ENCODE measurements at regions not wholly inside any gene's neighbourhood (a gene's known extent, or its start where the extent isn't known, plus 50 kb on each side); places are given as distances from the start of the nearest gene placed in this dataset.

DNA sequence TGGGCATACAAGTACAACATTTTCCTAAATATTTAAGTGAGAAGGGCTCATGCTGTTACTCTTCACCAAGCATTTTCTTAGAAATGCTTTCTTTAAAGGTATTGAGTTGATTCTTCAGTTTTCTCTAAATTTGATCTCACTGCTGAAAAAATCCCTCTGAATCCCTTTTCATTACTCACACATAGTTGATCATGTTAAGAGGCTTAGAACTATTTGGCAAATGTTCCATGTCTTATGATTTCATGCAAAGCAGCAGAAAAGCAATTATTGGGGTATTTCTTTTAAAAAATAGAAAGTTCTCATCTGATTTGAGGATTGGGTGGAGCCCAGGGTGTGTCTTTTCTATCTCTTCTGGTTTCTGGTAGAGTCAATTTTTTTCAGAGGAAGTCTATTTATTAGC is 1079.8 kb upstream of the ZEB2 start:
- Histone ChIP-seq H3K4me3 (replicated peaks in 1 of 4; ENCODE audit: control extremely low read depth in 1 of 4, insufficient read depth in 1 of 4, low read depth in 3 of 4, low read length in 4 of 4) (no peak overlapping the region), H3K36me3 (ENCODE audit: control insufficient read depth, insufficient read depth, low read length) (no peaks in the 10 kb centered on the region), H3K4me2 (ENCODE audit: extremely low read depth, insufficient read depth, low read length) (no peak overlapping the region), H3K27me3 (ENCODE audit: control insufficient read depth, insufficient read depth, low read length) (no peaks in the 10 kb centered on the region), H2AFZ (ENCODE audit: low read length) (no peak overlapping the region), H3K9me3 (ENCODE audit: control insufficient read depth, insufficient read depth, low read depth, low read length) (no peaks in the 10 kb centered on the region), H3K27ac (ENCODE audit: insufficient read depth, low read length) (no peak overlapping the region), H3K9ac (ENCODE audit: insufficient read depth, low read length) (no peak overlapping the region), H3K79me2 (ENCODE audit: control insufficient read depth, insufficient read depth, low read length) (no peaks in the 10 kb centered on the region), H3K4me1 (ENCODE audit: control insufficient read depth, extremely low read depth, insufficient read depth, low read length) (peaks cover 6% of the 10 kb centered on the region), H4K20me1 (ENCODE audit: control insufficient read depth, extremely low read depth, insufficient read depth, low read length) (no peaks in the 10 kb centered on the region)
- peak; percentile 50 to 83 for DNase-seq (ENCODE audit: low read depth in 2 of 2)
- TF ChIP-seq EZH2 (IDR thresholded peaks at IDR 0.05; ENCODE audit: low read length, missing control alignments), result no peak
- TF ChIP-seq, protein P1, sequence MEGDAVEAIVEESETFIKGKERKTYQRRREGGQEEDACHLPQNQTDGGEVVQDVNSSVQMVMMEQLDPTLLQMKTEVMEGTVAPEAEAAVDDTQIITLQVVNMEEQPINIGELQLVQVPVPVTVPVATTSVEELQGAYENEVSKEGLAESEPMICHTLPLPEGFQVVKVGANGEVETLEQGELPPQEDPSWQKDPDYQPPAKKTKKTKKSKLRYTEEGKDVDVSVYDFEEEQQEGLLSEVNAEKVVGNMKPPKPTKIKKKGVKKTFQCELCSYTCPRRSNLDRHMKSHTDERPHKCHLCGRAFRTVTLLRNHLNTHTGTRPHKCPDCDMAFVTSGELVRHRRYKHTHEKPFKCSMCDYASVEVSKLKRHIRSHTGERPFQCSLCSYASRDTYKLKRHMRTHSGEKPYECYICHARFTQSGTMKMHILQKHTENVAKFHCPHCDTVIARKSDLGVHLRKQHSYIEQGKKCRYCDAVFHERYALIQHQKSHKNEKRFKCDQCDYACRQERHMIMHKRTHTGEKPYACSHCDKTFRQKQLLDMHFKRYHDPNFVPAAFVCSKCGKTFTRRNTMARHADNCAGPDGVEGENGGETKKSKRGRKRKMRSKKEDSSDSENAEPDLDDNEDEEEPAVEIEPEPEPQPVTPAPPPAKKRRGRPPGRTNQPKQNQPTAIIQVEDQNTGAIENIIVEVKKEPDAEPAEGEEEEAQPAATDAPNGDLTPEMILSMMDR (conservative IDR thresholded peaks at IDR 0.05 in 1 of 2, IDR thresholded peaks at IDR 0.05 in 1 of 2; ENCODE audit: low read depth in 1 of 2, low read length in 2 of 2), result no peak

DNA sequence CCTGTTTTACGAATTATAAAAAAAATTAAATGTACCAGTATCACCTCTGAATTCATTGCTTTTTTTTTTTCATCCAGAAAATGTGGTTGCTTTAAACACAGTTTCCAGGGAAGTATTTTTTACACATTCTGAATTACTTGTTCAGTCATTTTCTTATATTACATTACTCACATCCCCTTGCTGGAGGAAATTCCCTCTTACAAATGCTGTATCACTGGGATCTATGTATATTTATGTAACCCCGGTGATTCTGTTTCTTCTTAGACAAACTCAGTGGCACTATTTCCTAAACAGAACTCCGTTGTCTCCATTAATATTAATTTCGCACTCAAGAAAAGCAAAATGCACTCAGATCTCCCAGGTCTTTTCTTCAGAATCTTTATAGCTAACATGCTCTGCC is 1078.5 kb upstream of the ZEB2 start:
- Histone ChIP-seq H3K27me3 (ENCODE audit: control insufficient read depth, insufficient read depth, low read length) (no peaks in the 10 kb centered on the region), H3K9ac (ENCODE audit: insufficient read depth, low read length) (no peak overlapping the region), H3K4me1 (ENCODE audit: control insufficient read depth, extremely low read depth, insufficient read depth, low read length) (peaks cover 9% of the 10 kb centered on the region), H4K20me1 (ENCODE audit: control insufficient read depth, extremely low read depth, insufficient read depth, low read length) (no peaks in the 10 kb centered on the region), H3K9me3 (ENCODE audit: control insufficient read depth, insufficient read depth, low read depth, low read length) (no peaks in the 10 kb centered on the region), H2AFZ (ENCODE audit: low read length) (no peak overlapping the region), H3K27ac (ENCODE audit: insufficient read depth, low read length) (no peak overlapping the region), H3K36me3 (ENCODE audit: control insufficient read depth, insufficient read depth, low read length) (no peaks in the 10 kb centered on the region), H3K4me2 (ENCODE audit: extremely low read depth, insufficient read depth, low read length) (no peak overlapping the region), H3K4me3 (replicated peaks in 1 of 4; ENCODE audit: control extremely low read depth in 1 of 4, insufficient read depth in 1 of 4, low read depth in 3 of 4, low read length in 4 of 4) (no peak overlapping the region), H3K79me2 (ENCODE audit: control insufficient read depth, insufficient read depth, low read length) (no peaks in the 10 kb centered on the region)
- no peak for TF ChIP-seq EZH2 (IDR thresholded peaks at IDR 0.05; ENCODE audit: low read length, missing control alignments)
- TF ChIP-seq, protein P1 (conservative IDR thresholded peaks at IDR 0.05 in 1 of 2, IDR thresholded peaks at IDR 0.05 in 1 of 2; ENCODE audit: low read depth in 1 of 2, low read length in 2 of 2), result no peak
- DNase-seq (ENCODE audit: low read depth in 2 of 2), result peak; percentile 38 to 80

DNA sequence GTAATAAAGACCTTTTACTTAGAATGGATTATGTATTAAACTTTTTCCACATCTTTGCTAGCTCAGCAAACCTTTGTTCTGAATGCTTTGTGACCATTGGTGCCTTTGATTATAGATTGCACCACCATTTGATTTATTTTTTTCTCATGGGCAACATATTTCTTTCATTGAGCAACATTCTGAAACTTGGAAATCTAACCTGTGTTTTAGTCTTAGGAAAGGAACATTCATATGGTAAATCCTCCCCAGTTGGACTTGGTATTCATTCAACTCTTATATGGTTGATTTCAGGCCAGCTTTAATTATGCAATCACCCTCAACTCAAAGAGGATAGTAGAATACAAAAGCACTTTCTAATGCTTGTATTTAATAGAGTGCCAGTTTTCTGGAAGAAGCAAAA is 1077.9 kb upstream of the ZEB2 start:
- H3K36me3 ChIP-seq (ENCODE audit: control insufficient read depth, insufficient read depth, low read length), result no peaks in the 10 kb centered on the region
- no peak overlapping the region for H2AFZ ChIP-seq (ENCODE audit: low read length)
- H3K9me3 ChIP-seq (ENCODE audit: control insufficient read depth, insufficient read depth, low read depth, low read length), result no peaks in the 10 kb centered on the region
- no peak overlapping the region for H3K4me2 ChIP-seq (ENCODE audit: extremely low read depth, insufficient read depth, low read length)
- DNase-seq (ENCODE audit: low read depth in 2 of 2), result peak in 1 of 2 donors; percentile 92
- H3K27ac ChIP-seq (ENCODE audit: insufficient read depth, low read length), result no peak overlapping the region
- H4K20me1 ChIP-seq (ENCODE audit: control insufficient read depth, extremely low read depth, insufficient read depth, low read length), result no peaks in the 10 kb centered on the region
- no peaks in the 10 kb centered on the region for H3K79me2 ChIP-seq (ENCODE audit: control insufficient read depth, insufficient read depth, low read length)
- H3K4me1 ChIP-seq (ENCODE audit: control insufficient read depth, extremely low read depth, insufficient read depth, low read length), result peaks cover 9% of the 10 kb centered on the region
- TF ChIP-seq EZH2 (IDR thresholded peaks at IDR 0.05; ENCODE audit: low read length, missing control alignments), result no peak
- TF ChIP-seq, protein P1 (conservative IDR thresholded peaks at IDR 0.05 in 1 of 2, IDR thresholded peaks at IDR 0.05 in 1 of 2; ENCODE audit: low read depth in 1 of 2, low read length in 2 of 2), result no peak
- no peaks in the 10 kb centered on the region for H3K27me3 ChIP-seq (ENCODE audit: control insufficient read depth, insufficient read depth, low read length)
- H3K9ac ChIP-seq (ENCODE audit: insufficient read depth, low read length), result no peak overlapping the region
- no peak overlapping the region for H3K4me3 ChIP-seq (replicated peaks in 1 of 4; ENCODE audit: control extremely low read depth in 1 of 4, insufficient read depth in 1 of 4, low read depth in 3 of 4, low read length in 4 of 4)

Data from fibroblast of lung (primary cell).